SK-N-SH treated with all-trans-retinoic acid at 6 μM for 48 hours (cell line): ENCODE measurements at regions not wholly inside any gene's neighbourhood (a gene's known extent, or its start where the extent isn't known, plus 50 kb on each side); places are given as distances from the start of the nearest gene placed in this dataset.

Experiments used
- OSR1 ChIP-seq: fragments of 250-450 bp; sonication (Bioruptor Pico); IDR thresholded peaks from 2 replicates; pipeline ENCODE4 v1.8.0; 2022; ENCODE audit warnings: moderate library complexity, mild to moderate bottlenecking, inconsistent platforms
- PATZ1 ChIP-seq: fragments of 250-450 bp; sonication (Bioruptor Pico); IDR thresholded peaks from 2 replicates; pipeline ENCODE4 v1.8.0; 2020; ENCODE audit warnings: mild to moderate bottlenecking, moderate library complexity, borderline replicate concordance
- ZFP3 ChIP-seq: fragments of 250-450 bp; sonication (Bioruptor Pico); IDR thresholded peaks from 2 replicates; pipeline ENCODE4 v1.5.0; 2020; ENCODE audit warnings: mild to moderate bottlenecking, moderate library complexity

- TF ChIP-seq ZFP3 (CRISPR knock-in tag) (no peak), PATZ1 (CRISPR knock-in tag) (no peak), OSR1 (CRISPR knock-in tag) (no peak)
Measured at GRCh38 chr17:62219221-62219899, 154.3 kb upstream of the MED13 start.
